ENCODE measurements at regions not wholly inside any gene's neighbourhood (a gene's known extent, or its start where the extent isn't known, plus 50 kb on each side); places are given as distances from the start of the nearest gene placed in this dataset.

DNA sequence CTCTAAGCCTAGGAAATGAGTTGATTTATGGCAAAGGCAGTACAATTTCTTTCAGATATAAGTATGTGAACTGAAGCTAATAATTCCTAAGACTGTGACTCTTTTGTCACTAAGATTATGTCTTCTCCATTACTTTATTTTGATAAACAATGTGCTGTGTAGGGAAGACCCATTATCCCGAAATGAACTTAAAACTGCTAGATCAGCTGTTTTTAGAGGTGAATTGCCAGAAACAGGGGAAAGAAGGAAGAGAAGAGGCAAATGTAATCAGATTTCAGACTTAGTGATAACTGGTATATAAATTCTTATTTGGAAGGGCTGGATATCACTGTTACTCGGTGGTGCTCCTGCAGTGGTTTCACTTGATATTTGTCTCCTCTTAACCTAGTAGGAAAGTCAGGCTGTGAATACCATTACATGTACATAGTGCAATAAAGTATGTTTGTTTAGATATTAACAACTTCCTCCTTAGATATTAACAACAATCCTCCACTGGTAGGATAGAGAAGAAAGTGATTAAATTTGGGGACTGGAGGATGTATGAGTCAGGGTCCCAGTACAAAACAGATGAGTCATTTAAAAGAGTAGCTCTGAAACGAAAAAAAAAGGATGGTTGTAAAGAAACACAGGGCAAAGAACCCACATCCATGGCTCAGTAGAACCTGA, 338.5 kb upstream of the KCNH8 start:
- H3K4me1 ChIP-seq (ENCODE audit: control insufficient read depth in 1 of 2, insufficient read depth in 2 of 2, low read length in 2 of 2): no peaks in the 10 kb centered on the region
- Mint-ChIP-seq H3K4me3 (no peak overlapping the region), H3K27ac (no peak overlapping the region), H3K9me3 (peaks cover 0 to 5% (median 0%) of the 10 kb centered on the region in 7 donors), H3K36me3 (no peaks in the 10 kb centered on the region), H3K27me3 (ENCODE audit: low read depth in 3 of 3) (no peaks in the 10 kb centered on the region), H3K4me1 (no peaks in the 10 kb centered on the region)
- no peaks in the 10 kb centered on the region for H3K79me2 ChIP-seq (ENCODE audit: insufficient read depth, low read length)
- H3K9ac ChIP-seq (ENCODE audit: insufficient read depth, low read length, poor library complexity, severe bottlenecking): no peak overlapping the region
- no peaks in the 10 kb centered on the region for H4K20me1 ChIP-seq (ENCODE audit: insufficient read depth, low read length)
- no CpG with 5 or more reads among the region's 3 CpGs for WGBS (ENCODE audit: insufficient coverage)
- no peak for DNase-seq
- H3K9me3 ChIP-seq (replicated peaks in 1 of 2; ENCODE audit: control insufficient read depth in 1 of 2, insufficient read depth in 1 of 2, low read length in 2 of 2): no peaks in the 10 kb centered on the region
- H3K27ac ChIP-seq (ENCODE audit: low read depth in 1 of 2, low read length in 2 of 2): no peak overlapping the region
- TF ChIP-seq, protein P1, sequence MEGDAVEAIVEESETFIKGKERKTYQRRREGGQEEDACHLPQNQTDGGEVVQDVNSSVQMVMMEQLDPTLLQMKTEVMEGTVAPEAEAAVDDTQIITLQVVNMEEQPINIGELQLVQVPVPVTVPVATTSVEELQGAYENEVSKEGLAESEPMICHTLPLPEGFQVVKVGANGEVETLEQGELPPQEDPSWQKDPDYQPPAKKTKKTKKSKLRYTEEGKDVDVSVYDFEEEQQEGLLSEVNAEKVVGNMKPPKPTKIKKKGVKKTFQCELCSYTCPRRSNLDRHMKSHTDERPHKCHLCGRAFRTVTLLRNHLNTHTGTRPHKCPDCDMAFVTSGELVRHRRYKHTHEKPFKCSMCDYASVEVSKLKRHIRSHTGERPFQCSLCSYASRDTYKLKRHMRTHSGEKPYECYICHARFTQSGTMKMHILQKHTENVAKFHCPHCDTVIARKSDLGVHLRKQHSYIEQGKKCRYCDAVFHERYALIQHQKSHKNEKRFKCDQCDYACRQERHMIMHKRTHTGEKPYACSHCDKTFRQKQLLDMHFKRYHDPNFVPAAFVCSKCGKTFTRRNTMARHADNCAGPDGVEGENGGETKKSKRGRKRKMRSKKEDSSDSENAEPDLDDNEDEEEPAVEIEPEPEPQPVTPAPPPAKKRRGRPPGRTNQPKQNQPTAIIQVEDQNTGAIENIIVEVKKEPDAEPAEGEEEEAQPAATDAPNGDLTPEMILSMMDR (IDR thresholded peaks at IDR 0.05): no peak
- no peaks in the 10 kb centered on the region for H3K27me3 ChIP-seq (ENCODE audit: control insufficient read depth in 2 of 2, insufficient read depth in 2 of 2, low read length in 2 of 2)
- H3K4me3 ChIP-seq (replicated peaks in 1 of 3; ENCODE audit: low read depth in 2 of 3, low read length in 3 of 3): no peak overlapping the region
- intact Hi-C loops (cut with micrococcal nuclease): no loop called here
- no peaks in the 10 kb centered on the region for H3K36me3 ChIP-seq (replicated peaks in 1 of 2; ENCODE audit: control insufficient read depth in 1 of 2, insufficient read depth in 2 of 2, low read length in 2 of 2)
- no peak overlapping the region for H2AFZ ChIP-seq (ENCODE audit: insufficient read depth, low read depth, low read length, poor library complexity, severe bottlenecking)
- no peak overlapping the region for H3K4me2 ChIP-seq (replicated peaks; ENCODE audit: extremely low read depth, low read length, poor library complexity, severe bottlenecking)

DNA sequence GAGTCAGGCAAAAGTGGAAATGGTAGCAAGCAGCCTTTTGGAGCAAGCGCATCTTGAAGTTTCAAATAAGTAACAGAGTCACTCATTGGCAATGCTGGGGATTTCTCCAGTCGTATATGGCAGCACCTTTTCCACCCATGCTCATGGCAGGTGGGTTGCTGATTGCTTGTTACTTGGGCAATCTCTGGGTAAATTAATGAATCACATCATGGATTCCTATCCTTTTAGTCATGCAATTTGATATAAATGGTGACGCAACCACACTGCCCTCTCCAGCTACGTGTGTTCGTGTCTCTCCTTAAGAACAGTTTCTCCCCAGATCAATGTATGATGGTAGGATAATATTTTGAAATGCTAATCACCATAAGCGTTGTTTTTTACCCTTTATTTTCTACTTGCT, 339.9 kb upstream of the KCNH8 start:
- Mint-ChIP-seq H3K4me1 (no peaks in the 10 kb centered on the region), H3K4me3 (no peak overlapping the region), H3K36me3 (no peaks in the 10 kb centered on the region), H3K27me3 (ENCODE audit: low read depth in 3 of 3) (no peaks in the 10 kb centered on the region), H3K27ac (no peak overlapping the region), H3K9me3 (peaks cover 0 to 3% (median 0%) of the 10 kb centered on the region in 7 donors)
- WGBS (ENCODE audit: insufficient coverage): no CpG with 5 or more reads among the region's 6 CpGs
- TF ChIP-seq, protein P1 (IDR thresholded peaks at IDR 0.05): no peak
- no peaks in the 10 kb centered on the region for H3K9me3 ChIP-seq (replicated peaks in 1 of 2; ENCODE audit: control insufficient read depth in 1 of 2, insufficient read depth in 1 of 2, low read length in 2 of 2)
- no peak overlapping the region for H3K27ac ChIP-seq (ENCODE audit: low read depth in 1 of 2, low read length in 2 of 2)
- DNase-seq: no peak
- H3K4me1 ChIP-seq (ENCODE audit: control insufficient read depth in 1 of 2, insufficient read depth in 2 of 2, low read length in 2 of 2): no peaks in the 10 kb centered on the region
- no peaks in the 10 kb centered on the region for H3K27me3 ChIP-seq (ENCODE audit: control insufficient read depth in 2 of 2, insufficient read depth in 2 of 2, low read length in 2 of 2)
- intact Hi-C loops (cut with micrococcal nuclease): no loop called here
- H3K4me2 ChIP-seq (replicated peaks; ENCODE audit: extremely low read depth, low read length, poor library complexity, severe bottlenecking): no peak overlapping the region
- no peak overlapping the region for H3K4me3 ChIP-seq (replicated peaks in 1 of 3; ENCODE audit: low read depth in 2 of 3, low read length in 3 of 3)
- H3K36me3 ChIP-seq (replicated peaks in 1 of 2; ENCODE audit: control insufficient read depth in 1 of 2, insufficient read depth in 2 of 2, low read length in 2 of 2): no peaks in the 10 kb centered on the region
- H3K9ac ChIP-seq (ENCODE audit: insufficient read depth, low read length, poor library complexity, severe bottlenecking): no peak overlapping the region
- no peaks in the 10 kb centered on the region for H3K79me2 ChIP-seq (ENCODE audit: insufficient read depth, low read length)
- H4K20me1 ChIP-seq (ENCODE audit: insufficient read depth, low read length): no peaks in the 10 kb centered on the region
- H2AFZ ChIP-seq (ENCODE audit: insufficient read depth, low read depth, low read length, poor library complexity, severe bottlenecking): no peak overlapping the region
